GM21786 (cell line): ENCODE measurements at regions not wholly inside any gene's neighbourhood (a gene's known extent, or its start where the extent isn't known, plus 50 kb on each side); places are given as distances from the start of the nearest gene placed in this dataset.
"Not testable (repeated sequence)": the region's sequence is repeated elsewhere in the genome, so short reads cannot be mapped to it uniquely, and the experiment has no call there.

Experiments used
- ATAC-seq: cut with Tn5 transposase; IDR thresholded peaks from one replicate; pipeline ENCODE4 v1.9.1; 2021; ENCODE audit not compliant: unreplicated experiment

DNA sequence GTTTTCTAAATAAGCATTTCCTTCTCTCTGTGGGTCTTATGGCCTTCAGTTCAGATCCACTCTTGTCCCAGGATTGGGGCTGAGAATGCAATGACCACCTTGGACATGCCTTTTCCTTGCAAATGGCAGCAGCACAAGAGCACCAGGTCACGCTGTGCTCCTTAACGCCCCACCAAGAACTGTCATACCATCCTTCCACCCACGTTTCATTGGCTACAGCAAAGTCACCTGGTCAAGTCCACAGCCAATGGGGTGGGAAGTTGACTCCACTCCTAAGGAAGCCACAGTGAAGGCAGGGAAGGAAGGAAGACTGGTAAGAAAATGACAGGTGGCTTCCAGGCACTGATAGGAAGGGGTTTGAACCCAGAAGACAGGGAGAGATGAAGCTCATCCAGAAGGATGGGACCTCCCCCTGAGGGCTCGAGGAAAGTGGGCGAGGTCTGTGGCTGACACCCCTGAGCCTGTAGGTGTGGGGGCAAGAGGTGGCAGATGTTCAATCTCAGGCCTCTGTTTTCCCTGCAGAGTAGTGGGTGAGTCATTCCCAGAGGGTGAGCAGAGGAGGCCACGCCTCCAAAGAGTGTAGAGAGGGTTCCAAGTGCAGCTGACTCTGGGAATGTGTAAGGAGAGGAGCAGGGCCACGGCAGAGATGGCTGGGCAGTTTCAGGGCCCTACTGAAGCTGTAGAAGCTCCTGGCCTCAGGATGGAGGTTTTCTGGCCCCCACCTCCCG is 113.5 kb upstream of the VRK1 start:
- no peak for ATAC-seq

DNA sequence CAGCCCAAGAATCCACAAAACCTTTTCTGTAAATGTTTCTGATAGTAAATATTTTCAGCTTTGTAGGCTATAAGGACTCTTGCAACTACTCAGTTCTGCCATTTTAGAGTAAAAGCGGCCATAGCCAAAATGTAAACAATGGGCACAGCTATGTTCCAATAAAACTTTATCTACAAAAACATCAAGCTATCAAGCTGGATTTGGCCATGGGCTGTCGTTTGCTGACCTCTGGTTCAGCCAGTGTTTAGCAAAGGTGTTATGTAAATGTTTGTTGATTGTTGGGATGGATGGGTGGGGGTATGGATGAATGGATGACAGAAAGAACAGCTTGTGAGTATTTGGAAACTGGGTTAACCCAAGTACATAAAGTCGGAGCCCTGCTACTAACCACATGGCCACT is 111.1 kb upstream of the VRK1 start:
- no peak for ATAC-seq

DNA sequence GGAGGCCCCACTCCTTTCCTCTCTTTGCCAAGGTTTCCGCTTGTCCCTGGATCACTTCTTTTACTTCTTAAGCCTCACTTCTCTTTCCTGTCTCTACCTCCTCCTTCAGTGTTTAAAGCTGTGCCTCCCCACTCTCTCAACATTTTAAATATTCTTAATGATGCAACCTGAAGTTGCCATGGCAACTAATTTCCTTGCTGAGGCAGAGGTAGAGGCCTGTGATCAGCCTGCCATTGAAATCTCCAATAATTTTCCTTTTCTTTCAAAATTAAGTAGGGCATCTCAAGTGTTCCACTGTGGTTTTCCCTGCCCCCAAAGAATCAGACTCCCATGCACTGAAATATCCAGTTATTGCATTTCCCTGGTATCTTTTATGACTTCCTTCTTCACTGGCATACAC is 108.6 kb upstream of the VRK1 start:
- no peak for ATAC-seq

DNA sequence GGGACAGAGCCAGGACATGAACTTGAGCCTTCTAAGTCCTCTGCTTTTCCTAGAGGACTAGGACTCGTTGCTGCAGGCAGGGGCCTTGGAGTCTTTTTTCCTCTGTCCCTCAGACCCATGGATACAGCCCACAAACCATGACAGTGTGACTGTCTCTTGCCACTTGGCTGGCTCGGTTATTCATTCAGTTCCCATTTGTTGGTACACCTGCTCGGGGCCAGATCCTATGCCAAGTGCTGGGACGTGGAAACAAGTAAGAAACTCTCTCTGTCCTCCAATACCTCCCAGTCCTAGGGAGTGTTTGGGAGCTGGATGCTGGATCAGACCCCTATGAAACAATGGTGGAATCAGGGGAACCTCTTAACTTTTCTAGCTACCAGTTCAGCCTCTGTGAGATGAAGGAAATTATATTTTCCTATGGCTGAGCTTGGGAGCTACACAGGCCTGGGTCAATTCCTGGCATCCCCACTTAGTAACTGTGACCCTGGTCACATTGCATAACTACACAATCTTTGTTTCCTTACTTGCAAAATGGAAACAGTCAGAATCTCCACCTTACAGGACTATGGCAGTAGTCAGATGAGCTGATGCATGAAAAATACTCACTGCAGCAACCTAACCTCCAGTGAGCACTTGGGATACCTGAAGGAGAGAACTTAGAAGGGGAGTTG is 106.3 kb upstream of the VRK1 start:
- no peak for ATAC-seq

DNA sequence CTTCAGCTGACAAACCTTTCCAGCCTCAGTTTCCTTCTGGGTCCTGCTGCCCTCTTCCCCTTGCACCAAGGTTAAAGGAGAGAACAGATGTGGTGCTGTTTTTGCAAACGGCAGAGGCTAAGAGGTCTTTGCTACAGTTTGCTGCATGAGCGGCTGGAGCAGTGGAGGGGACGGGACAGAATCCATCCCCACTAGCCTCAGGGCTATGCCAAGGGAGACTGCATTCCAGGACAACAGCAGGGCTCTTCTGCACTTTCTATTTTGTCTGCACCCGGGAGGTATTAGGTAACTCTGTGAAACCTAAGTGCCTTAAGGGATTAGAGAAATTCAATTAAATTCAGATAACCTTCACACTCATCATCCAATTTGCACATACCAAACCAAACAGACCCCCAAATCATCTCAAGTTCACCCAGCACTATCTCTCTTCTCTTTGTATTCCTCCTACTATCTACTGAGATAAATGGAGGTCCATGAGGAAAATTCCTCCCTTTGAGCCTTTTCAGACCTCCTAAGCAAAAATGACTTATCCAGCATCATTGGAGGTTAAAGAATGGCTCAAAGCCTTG is 103.8 kb upstream of the VRK1 start:
- no peak for ATAC-seq

DNA sequence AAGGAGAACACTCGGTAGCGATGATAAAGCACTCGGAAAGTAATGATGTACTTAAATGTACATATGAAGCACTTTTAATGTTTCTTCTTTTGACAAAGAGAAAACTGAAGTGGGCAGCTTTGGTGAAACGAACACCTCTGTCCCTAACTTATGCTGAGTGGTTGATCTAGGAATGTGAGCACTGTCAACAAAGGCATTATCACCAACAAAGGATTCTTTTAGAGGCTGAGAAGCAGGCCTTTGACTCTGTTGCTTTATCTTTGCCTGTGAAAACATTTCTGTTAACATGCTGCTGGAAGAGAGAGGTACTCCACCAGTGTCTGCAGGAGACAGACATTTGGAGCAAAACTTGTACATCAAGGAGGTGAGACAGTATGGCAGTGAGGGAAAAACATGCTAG is 103.2 kb upstream of the VRK1 start:
- no peak for ATAC-seq

DNA sequence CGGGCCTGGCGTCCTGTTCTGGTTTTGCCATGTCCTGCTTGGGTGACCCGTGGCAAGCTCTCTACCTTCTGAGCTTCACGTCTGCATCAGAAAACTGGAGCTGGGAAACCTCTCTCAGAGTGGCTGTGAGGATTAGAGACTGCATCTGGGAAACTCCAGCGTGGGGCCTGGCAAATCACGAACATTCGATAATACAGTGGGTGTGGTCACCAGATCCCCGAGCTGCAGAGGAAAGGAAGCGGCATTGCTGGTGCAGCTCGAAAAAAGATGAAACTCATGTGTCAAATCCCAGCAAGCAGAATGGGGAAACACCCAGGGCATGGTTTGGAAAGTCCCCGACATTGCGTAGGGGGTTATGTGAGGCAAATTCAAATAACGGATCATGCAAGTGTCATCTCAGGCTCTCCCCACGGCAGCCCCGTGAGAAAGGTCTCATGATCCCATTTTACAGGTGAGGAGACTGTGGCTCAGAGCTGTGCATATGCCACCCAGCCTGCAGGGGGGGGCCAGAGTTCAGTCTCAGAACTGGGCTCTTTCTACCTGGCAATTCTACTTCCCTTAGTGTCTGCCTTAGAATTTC is 98.1 kb upstream of the VRK1 start:
- no peak for ATAC-seq

DNA sequence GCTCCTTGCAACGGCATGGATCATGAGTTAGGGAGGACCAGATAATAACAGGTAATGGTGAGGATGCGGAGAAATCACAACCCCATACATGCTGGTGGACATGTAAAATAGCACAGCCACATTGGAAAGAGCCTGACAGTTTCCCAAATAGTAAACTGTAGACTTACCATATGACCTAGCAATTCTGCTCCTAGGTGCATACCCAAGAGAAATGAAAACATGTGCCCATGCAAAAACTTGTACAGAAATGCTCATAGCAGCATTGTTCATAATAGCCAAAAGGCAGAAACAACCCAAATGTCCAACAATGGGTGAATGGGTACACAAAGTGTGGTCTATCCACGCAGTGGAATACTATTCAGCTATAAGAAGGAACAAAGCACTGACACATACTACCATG is 97.5 kb upstream of the VRK1 start:
- no peak for ATAC-seq

DNA sequence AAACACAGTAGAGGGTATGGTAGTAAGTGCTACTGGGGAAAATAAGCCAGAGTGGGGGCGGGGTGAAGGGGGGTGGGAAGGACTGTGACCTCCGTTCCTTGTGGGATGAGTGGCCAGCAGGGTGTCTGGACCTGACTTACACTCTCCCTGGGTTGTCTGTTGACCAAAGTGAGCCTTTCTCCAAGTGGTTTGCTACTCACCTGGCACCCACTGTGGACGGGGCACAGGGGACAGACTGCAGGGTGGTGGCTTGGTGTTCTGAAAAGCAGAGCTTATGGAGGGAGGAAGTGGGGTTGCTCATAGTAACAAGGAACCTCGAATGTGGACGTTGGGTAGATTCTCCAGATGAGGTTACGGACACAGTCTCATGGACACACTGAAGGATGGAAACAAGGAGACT is 94.4 kb upstream of the VRK1 start:
- no peak for ATAC-seq

DNA sequence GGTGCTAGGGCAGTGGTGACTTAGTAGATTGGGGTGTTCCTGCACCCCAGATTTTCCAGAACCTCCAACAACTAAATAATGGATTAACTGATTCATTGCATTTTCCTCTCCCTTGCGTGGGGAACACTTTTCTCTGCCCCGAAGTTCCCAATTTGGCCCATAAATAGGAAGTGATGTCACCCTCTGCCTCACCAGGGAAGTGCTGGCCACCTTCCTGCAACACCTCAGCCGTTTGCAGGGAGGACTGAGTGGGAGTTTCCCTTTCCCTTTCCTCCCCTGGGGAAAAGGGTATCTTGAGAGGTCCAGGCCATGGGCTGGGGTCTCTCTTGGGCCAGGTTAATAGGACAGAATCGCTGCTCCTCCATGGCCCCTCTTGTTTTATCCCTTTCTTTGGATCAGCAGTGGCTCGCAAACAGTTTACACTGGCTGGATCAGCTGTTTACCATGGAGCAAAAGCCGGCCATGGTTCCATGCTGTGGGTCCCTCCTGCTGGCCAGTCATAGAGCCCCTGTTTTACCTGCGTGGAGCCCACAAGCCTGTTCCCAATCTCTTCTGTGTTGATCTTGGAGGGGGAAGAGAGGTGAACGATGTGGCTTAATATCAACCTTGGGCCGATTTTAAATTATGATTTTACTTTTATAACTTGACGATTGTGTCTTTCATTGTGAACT is 91.6 kb upstream of the VRK1 start:
- ATAC-seq, result no peak

DNA sequence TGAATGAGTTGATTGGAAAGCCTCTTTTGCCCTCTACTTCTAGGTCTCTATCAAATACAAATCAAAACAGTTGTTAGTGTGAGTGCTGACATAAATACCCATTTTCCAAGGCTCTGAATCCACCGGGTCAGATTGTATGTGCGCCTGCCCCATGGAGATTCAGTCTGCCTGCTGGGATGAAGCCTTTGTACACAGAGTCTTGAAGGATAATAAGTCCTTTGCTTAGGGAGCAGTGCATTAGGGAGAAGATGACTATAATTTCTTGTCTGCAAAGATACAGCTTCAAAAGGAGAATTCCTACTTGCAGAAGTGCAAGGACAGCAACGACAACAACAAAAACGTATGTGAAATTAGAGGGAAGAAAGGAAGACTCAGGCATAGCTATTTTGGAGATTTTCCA is 90.3 kb upstream of the VRK1 start:
- ATAC-seq, result no peak

DNA sequence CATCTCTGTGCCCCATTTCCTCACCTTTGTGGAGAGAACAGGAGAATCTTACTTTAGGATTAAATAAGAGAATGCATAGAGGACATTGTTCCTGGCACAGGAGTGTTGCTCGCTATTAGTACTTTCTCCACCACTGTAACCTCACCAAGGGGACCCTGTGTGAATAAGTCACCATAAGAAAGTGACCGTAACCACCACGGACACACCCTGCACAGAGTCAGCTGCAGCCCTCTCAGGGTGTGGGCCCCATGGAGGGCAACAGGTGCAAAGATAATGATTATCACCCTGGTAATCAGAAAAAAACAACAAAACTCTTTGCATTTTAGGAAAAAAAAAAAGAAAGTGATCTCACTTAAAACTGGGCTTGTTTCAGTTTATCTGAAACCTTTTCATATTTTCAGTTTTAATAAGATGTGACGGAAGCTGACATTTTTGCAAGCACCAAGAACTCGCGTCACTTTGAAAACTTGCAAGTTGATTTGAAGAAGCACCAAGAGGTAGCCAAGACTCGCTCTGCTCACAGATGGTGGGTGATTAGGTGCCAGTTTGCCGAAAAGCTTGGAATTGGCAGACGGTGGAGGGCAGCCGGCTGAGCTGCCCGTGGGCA is 87.0 kb upstream of the VRK1 start:
- ATAC-seq, result no peak

DNA sequence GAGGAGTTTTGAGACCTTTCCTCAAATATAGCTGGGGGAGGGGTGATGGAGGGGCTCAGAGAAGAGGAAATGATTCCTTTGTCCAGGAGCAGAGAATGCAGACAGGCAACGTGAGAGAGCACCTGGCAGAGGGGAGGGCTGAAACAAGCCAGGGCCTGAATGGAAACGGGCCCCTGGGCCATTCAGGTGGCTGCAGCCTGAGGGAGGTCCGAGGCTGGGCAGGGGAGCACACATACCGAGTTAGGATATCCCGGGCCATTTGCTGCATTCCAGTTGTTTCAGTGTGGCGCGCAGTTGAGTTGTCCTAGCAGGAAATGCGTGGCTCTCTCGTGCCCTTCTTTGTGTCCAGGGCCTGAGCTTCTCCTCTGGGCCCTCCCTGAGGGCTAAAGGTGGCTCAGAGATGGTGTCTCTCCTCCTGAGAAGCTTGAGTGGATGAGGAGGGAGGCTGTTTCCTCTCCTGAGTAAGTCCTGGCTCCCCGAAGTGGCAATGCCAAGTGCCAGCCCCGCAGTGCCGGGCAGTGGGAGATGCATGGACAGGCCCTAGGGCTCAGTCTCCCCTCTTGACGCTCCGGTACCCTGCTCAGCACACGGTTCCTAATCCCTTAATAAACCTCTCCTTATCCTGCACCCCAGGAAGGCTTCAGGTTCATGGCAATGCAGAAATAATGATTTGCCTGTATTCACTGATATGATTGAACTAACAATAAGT is 85.5 kb upstream of the VRK1 start:
- no peak for ATAC-seq

DNA sequence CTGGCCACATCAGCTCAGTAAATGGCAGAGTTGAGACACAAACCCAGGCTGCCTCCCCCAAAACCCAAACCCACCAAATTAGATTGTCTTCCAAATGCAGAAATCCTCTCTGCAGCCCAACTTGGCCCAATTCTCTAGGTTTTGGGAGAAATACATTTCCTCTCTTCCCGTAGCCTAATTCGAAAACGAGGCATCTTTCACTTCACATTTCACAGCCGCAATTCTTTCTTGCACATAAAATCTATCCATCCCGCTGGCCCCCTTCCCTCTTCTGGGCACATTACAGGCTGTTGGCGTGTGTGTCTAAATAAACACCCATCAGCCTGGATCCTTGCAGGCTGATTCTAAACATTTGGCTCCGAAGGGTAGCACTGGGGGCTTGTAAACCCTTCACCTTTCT is 83.8 kb upstream of the VRK1 start:
- no peak for ATAC-seq

DNA sequence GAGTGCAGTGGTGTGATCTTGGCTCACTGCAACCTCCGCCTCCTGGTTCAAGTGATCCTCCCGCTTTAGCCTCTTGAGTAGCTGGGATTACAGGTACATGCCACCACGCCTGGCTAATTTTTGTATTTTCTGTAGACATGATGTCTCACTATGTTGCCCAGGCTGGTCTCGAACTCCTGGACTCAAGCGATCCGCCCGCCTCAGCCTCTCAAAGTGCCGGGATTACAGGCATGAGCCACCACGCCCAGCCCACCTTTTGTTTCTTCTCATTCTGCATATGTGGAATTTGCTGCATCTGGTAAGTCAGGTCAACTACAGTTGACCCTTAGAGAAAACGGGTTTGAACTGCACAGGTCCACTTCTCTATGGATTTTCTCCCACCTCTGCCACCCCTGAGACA is 82.6 kb upstream of the VRK1 start:
- not testable (repeated sequence) for ATAC-seq

DNA sequence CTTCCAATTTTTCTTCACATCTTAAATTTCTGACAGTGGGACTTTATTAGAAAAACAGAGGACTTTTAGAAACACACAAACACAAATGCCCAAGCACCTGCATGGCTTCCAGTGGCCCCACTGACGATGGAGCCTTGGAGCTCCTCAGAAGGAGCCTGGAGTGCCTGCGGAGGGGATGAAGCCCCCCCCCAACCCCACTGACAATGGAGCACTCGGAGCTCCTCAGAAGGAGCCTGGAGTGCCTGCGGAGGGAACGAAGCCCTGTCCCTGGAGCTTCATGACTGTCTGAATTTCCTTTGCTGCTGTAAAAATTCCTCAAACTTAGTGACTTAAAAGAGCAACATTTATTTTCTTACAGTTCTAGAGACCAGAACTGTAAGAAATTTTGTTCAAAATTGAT is 80.1 kb upstream of the VRK1 start:
- ATAC-seq, result no peak

DNA sequence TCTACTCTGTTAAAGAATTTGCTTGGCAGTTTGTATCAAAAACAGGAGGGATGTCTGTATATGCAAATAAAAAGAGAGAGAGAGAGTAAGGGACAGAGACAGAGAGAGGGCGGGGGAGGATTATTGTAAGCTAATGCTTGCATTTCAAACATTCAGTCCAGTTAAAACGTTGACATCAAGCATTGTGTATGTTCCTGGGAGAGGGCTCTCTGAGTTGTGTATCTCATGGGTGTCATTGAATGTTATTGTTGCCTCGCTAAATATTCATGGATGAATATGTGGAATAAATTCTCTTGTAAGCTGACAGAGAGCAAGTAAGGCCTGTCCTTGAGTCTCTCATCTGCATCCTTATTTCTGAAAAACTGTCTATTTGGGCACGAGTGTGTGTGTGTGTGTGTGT is 78.8 kb upstream of the VRK1 start:
- ATAC-seq, result no peak

DNA sequence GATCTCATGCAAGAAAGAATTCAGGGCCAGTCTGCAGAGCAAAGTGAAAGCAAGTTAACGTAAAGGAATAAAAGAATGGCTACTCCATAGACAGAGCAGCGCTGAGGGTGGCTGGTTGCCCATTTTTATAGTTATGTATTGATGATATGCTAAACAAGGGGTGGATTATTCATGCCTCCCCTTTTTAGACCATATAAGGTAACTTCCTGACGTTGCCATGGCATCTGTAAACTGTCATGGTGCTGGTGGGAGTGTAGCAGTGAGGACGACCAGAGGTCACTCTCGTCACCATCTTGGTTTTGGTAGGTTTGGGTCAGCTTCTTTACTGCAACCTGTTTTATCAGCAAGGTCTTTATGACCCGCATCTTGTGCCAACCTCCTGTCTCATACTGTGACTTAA is 76.5 kb upstream of the VRK1 start:
- not testable (repeated sequence) for ATAC-seq

DNA sequence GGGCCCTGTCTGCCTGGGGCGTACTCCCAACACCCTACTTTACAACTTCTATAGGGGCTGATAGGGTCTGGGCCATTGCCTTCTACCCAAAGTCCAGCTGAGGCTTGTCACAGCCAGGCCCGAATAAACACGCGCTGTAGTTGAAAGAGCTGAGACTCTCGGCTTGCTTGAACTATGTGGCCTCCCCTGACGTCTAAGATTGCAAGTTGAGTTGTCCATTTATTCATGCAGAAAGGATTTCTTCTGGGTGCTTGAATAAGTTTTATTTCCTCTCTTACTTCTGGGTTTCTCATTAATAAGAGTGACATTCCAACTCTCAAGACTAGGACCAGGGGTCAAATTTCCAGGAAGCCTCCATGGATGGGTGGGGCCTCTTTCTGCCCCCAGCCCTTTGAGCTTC is 74.4 kb upstream of the VRK1 start:
- no peak for ATAC-seq

DNA sequence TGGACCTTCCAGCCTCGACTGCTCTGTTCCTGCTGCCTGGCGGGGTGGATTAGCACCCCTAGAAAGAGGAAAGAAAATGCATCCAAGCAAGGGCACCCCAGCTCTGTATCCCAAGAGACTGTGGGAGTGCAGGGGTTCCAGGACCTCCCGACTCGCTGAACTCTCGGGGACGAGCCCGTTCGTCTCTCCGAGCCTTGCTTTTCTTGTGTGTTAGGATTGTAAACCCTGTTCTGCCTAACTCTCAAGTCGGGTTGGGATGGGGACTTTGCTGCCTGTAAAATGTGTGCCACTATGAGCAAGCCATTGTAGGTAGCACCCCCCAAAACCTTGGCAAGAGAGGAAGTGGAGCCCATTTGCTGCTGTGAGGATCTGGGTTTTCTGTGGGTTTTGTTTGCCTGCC is 73.2 kb upstream of the VRK1 start:
- no peak for ATAC-seq

DNA sequence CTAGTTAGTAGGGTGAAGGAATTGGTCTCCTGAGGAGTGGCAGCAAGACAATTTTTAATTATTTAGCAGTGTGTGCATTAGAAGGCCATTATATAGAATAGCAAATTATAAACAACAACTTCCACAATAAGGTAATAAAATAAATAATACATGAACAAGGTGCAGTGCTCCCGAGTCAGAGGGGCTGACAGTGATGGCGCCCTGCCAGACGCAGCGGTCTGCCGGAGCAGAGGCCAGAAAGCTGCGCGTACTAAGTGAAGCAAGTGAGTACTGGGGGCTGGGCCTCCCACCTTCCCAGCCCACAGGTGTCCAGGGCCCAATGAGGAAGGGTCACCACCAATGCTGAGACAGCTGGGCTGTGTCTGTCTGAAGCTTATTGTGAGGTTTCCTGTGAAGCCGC is 72.0 kb upstream of the VRK1 start:
- no peak for ATAC-seq
